Left cardiac atrium (tissue), 4 donors: ENCODE measurements at regions not wholly inside any gene's neighbourhood (a gene's known extent, or its start where the extent isn't known, plus 50 kb on each side); places are given as distances from the start of the nearest gene placed in this dataset.

ENCODE experiments used
- ATAC-seq, 2 donors: fragments of 200-7000 bp; cut with Tn5 transposase; one replicate each; pipeline ENCODE4 v1.9.1; 2020; ENCODE audit warnings: mild to moderate bottlenecking in 2 of 2, moderate library complexity in 2 of 2
- DNase-seq: peaks from one replicate; pipeline ENCODE4 v3.0.0-alpha.2; 2020
- intact Hi-C, 2 donors: fragments of 100-400 bp; cut with DNase I; formaldehyde crosslinking; loops; one replicate each; pipeline versions ENCODE4 v1.14.1 to v1.15.1; 2022 to 2023
- donor health status: DM: no; HTN: yes; CAD: no.
- donor health status: DM: no; HTN: yes; CAD: no; lungs with severe emphysema.
- donor health status: DM: yes; HTN: yes; CAD: no.
- donor health status: Dilated cardiomyopathy.

- no peak for ATAC-seq
- DNase-seq: no peak
- intact Hi-C loops: no loop called here
These were observed 184.7 kb downstream of the MYLK4 start for GRCh38 chr6:2566048-2566447.

DNA sequence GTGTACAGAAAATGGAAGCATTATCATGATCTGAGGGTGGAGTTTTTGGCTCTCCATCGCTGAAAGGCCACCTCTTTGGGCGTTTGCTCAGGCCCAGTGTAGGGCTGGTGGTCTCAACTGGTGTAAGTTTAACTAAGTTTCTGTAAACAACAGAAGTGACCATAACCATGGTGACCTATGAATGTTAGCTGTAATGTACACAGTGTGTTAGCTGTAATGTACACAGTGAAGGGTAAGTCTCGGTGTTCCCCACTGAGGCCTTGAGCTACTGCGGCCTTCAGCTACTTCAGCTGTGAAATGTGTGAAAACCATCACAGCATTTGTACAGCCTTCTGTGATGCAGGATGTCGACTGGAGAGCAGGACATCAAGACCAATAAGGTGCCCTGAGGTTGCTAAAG, 185.2 kb downstream of the MYLK4 start:
- ATAC-seq: no peak
- intact Hi-C loops: no loop called here
- DNase-seq: no peak

GRCh38 chr6:2563635-2564034, 187.1 kb downstream of the MYLK4 start:
- ATAC-seq: peak in 1 of 2 donors; percentile 49
- intact Hi-C loops: no loop called here
- no peak for DNase-seq

GRCh38 chr6:2562721-2563451, 187.8 kb downstream of the MYLK4 start:
- ATAC-seq: peak; percentile 63 to 74
- intact Hi-C loops: no loop called here
- DNase-seq: peak; percentile 39

- no peak for DNase-seq
- intact Hi-C loops: no loop called here
These were observed 189.6 kb downstream of the MYLK4 start for GRCh38 chr6:2560917-2561698.

DNA sequence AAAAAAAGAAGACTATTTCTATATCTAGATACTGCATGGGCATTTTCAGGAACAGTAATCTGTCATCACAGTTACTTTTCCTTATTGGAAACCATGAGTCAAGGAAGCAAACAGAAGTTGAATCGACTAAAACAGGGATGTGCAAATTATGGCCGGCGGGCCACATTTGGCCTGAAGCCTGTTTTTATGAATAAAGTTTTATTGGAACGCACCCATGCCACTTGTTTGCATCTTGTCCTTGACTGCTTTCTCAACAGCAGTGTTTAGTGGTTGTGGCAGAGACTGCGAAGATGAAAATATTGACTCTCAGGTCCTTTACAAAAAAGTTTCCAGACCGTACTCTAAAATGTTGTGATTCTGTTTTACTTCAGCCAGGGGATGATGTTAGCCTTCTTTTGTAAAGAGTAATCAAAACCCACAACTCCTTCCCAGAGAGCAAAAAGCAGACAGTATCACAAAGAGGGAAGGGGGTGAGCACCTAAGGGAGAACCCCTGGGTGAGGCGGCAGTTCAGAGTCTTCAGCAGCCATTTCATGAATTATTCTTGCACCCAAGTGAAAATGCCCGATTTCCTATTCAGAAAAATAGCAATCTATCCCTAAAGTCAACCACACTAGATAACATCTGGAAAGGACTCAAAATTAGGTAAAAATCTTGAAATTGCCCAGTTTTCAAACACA, 190.4 kb downstream of the MYLK4 start:
- intact Hi-C loops: no loop called here
- ATAC-seq (no peak), DNase-seq (no peak)

More at GRCh38 chr6:2560917-2561698, 189.6 kb downstream of the MYLK4 start:
- ATAC-seq: peak in 1 of 2 donors; percentile 40

GRCh38 chr6:2558861-2559801, 191.6 kb downstream of the MYLK4 start:
- ATAC-seq (no peak), DNase-seq (no peak)
- intact Hi-C loops: no loop called here

DNA sequence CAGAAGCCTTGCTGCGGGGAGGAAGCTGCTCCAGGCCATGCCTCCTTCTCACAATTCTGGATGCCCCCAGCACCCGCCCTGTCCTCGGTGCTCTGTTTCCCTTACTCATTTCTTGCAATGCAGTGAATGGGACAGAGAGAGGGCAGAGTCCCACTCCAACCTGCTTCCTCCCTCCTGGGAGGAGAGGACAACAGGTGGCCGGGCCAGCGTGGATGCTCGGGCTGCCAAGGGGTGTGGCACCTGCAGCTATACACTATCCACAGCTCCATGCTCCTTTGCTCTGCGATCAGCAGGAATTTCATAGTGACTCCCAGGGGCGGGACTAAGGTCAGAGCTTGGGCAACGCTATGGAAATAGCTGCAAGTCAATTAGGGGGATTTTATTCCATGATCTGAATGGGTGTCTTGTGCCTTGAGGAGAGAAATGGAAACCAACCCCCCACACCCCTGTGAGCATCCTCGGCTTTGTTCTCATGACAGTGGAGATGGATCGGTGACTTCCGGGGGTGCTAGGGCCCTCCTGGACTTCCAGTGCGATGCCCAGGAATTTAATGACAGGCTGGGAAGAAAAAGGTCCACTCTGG, 192.5 kb downstream of the MYLK4 start:
- DNase-seq (no peak), ATAC-seq (no peak)
- intact Hi-C loops: no loop called here

DNA sequence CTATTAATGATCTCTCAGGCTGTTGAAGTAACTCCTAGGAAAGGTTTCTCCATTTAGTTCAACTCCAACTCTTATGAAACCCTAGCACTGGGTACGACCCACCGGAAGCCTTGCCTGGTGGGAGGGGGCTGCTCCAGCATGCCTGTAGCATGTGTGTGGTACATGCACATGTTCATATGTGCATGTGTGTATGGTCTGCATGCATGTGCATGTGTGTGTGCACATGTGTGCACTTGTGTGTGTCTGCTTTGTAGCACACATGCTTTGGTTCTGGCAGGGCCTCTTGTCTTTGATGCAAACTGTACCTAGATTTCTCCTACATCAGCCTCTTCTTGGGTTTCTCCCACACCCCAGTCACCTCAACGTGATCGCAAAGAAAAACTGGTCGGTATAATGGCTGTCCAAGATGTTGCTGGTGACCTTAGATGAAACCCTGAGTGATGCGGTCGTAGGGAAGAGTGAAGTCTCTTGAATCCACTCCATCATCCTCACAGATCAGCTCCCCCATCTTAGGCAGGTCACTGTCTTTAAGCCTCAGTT, 193.5 kb downstream of the MYLK4 start:
- no peak for ATAC-seq
- no peak for DNase-seq
- intact Hi-C loops: no loop called here

- ATAC-seq (peak in 1 of 2 donors; percentile 73), DNase-seq (no peak)
- intact Hi-C loops: no loop called here
These were observed 194.0 kb downstream of the MYLK4 start for GRCh38 chr6:2556761-2557160.

DNA sequence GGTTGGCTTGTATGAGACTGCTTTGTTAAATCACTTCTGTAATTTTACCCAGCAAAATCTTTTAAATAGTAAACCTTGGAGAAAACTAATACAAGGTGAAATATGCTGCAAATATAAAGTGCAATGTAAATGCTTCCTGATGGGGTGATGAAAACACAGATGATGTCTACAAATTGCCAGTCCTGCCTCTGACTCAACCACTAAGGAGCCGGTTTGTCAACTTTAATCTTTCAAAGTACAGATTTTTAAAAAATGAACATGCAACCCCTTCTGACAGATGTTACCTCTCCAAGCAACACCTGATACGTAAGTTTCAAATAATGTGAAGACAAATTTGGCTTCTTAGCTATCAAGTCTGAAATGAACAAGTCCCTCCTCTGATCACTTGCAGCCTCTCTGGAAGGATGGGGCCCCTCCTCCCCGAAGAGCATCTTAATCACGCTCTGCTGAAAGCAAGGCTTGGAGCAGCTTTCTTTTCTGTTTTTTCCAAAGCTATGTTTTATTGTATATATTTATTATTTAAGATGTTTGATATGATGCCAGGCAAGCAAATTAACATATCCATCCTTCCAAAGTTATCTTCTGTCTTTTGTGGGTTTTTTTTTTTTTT, 196.0 kb downstream of the MYLK4 start:
- DNase-seq (no peak), ATAC-seq (no peak)
- intact Hi-C loops: no loop called here

GRCh38 chr6:2552526-2553154, 198.1 kb downstream of the MYLK4 start:
- DNase-seq (no peak), ATAC-seq (no peak)
- intact Hi-C loops: no loop called here

GRCh38 chr6:2551705-2552104, 199.0 kb downstream of the MYLK4 start:
- ATAC-seq (no peak), DNase-seq (no peak)
- intact Hi-C loops: no loop called here

DNA sequence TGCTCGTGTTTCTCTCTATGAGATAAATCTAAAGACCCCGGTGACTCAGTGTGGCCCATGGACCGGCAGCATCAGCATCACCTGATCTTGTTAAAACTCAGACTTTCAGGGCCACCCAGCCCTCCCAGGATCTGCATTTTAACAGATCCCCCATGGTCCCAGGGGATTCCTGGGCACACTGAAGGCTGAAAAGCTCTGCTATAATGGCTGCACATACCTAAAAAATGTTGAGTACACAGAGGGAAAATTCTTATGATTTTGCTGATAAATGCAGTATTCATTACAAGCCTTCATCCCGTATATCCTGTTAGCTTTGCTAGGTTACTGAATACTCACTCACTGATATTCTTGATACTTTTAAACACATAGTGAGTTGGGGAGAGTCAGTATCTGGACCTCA, 200.5 kb downstream of the MYLK4 start:
- no peak for ATAC-seq
- no peak for DNase-seq
- intact Hi-C loops: no loop called here

DNA sequence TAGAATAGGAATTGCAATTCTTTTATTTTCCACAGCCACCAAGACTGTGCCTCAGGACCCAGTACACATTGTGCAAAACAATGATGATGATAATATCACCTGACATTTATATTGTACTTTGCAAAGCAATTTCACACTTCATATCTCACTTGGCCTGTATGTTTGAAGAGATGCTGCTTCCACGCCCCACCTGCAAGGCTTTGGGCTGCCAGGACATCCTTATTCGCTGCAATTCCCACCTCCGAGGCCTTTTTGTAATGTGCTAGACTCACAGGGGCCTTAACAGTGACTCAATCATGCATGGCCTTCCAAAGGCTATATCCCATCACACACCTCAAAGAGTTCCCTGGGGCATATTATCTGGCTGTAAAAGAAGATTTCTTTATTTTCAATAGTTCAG, 200.9 kb downstream of the MYLK4 start:
- intact Hi-C loops: no loop called here
- no peak for DNase-seq
- ATAC-seq: no peak

DNA sequence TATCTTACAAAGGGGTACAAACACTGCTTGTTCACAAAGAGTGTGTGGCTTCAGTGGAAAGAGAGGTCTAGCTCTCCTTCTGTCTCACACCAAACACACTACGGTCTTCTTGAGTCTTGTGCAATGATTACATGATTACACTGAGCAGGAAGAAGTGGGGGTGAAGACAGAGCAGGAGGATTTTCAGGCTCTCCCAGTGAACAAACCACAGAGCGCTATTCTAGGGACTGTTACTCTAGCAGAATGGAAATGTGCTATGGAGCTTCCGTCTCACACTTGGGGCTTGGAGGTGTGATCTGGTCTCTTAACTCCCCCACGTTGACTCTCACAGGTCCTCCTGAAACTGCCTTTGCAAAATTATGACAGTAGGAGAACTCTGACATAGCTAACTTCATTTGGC, 203.4 kb downstream of the MYLK4 start:
- ATAC-seq (no peak), DNase-seq (no peak)
- intact Hi-C loops: no loop called here

DNA sequence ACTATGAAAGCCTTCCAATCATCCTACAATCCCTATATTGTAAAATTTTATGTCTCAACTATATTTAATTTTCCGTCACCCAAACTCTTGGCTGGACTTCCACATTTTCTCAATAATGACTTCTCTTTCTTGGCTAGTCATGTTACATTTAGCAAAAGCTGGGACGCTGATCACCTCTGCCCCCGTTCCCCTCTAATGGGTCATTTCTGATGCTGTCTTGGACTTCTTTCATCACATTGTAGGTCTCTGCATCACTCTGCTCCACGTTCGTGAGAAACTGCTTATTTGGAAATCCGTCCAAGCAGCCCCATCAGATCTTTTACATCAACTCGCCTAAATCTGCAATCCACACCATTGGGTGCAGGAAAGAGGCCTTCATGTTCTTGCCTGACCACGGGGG, 203.8 kb downstream of the MYLK4 start:
- intact Hi-C loops: no loop called here
- DNase-seq (no peak), ATAC-seq (no peak)
